ENCODE measurements at regions not wholly inside any gene's neighbourhood (a gene's known extent, or its start where the extent isn't known, plus 50 kb on each side); places are given as distances from the start of the nearest gene placed in this dataset.

DNA sequence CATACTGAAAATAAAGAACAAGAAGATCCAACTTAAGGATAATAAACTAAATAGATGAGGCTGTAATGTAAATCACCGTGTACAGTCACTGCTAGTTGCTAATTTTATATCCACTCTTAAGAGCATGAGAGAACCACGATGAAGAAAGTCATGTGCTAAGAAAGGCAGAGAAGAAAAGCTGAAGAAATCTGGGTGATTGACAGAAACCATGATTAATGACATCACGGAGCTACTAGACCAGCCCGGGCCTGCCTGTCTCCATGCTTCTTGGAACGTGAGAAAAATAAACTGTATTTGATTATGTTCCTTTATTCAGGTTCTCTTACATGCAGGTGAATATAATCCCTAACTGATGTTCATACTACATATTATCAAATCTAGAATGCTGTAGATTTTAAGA, 84.2 kb upstream of the E2F3 start:
- no peaks in the 10 kb centered on the region for H3K9me2 ChIP-seq (ENCODE audit: insufficient read depth)
- H3F3A ChIP-seq (replicated peaks; ENCODE audit: low read depth), result no peaks in the 10 kb centered on the region
- no peak for TF ChIP-seq ZNF331 (CRISPR knock-in tag; IDR thresholded peaks at IDR 0.05; ENCODE audit: low read depth)
- H3K4me2 ChIP-seq, result no peak overlapping the region
- ATAC-seq, result no peak
- Mint-ChIP-seq H3K36me3 (ENCODE audit: low read depth) (no peaks in the 10 kb centered on the region; the same call in 2 of the 3 replicates), H3K9me3 (peaks cover 8% of the 10 kb centered on the region), H3K4me1 (no peaks in the 10 kb centered on the region), H3K27me3 (ENCODE audit: insufficient read depth, low read depth, poor library complexity) (no peaks in the 10 kb centered on the region), H3K4me3 (no peak overlapping the region), H3K27ac (no peak overlapping the region)
- H3K36me3 ChIP-seq (ENCODE audit: insufficient read depth), result no peaks in the 10 kb centered on the region
- no peak overlapping the region for H3K27ac ChIP-seq (ENCODE audit: low read depth)
- no peak for DNase-seq (ENCODE audit: low spot score)
- H2AFZ ChIP-seq, result no peak overlapping the region
- H3K4me1 ChIP-seq (ENCODE audit: insufficient read depth), result no peaks in the 10 kb centered on the region
- no peaks in the 10 kb centered on the region for H3K79me2 ChIP-seq (replicated peaks; ENCODE audit: insufficient read depth)
- H3K4me3 ChIP-seq, result no peak overlapping the region
- H3K27me3 ChIP-seq (ENCODE audit: insufficient read depth), result no peaks in the 10 kb centered on the region
- H4K20me1 ChIP-seq (replicated peaks; ENCODE audit: insufficient read depth), result no peaks in the 10 kb centered on the region

GRCh38 chr6:20318851-20319387, 82.8 kb upstream of the E2F3 start:
- Histone ChIP-seq H3K9me2 (ENCODE audit: insufficient read depth) (no peaks in the 10 kb centered on the region), H3K4me3 (no peak overlapping the region), H3K4me2 (no peak overlapping the region), H3K36me3 (ENCODE audit: insufficient read depth) (no peaks in the 10 kb centered on the region), H3F3A (replicated peaks; ENCODE audit: low read depth) (no peaks in the 10 kb centered on the region), H3K27ac (ENCODE audit: low read depth) (no peak overlapping the region), H3K27me3 (ENCODE audit: insufficient read depth) (no peaks in the 10 kb centered on the region), H3K4me1 (ENCODE audit: insufficient read depth) (no peaks in the 10 kb centered on the region), H2AFZ (no peak overlapping the region), H4K20me1 (replicated peaks; ENCODE audit: insufficient read depth) (no peaks in the 10 kb centered on the region), H3K79me2 (replicated peaks; ENCODE audit: insufficient read depth) (no peaks in the 10 kb centered on the region)
- Mint-ChIP-seq H3K4me1 (no peaks in the 10 kb centered on the region), H3K27me3 (ENCODE audit: insufficient read depth, low read depth, poor library complexity) (no peaks in the 10 kb centered on the region), H3K9me3 (peaks cover 8% of the 10 kb centered on the region), H3K4me3 (no peak overlapping the region), H3K27ac (no peak overlapping the region), H3K36me3 (ENCODE audit: low read depth) (no peaks in the 10 kb centered on the region; the same call in 2 of the 3 replicates)
- TF ChIP-seq, protein P1, sequence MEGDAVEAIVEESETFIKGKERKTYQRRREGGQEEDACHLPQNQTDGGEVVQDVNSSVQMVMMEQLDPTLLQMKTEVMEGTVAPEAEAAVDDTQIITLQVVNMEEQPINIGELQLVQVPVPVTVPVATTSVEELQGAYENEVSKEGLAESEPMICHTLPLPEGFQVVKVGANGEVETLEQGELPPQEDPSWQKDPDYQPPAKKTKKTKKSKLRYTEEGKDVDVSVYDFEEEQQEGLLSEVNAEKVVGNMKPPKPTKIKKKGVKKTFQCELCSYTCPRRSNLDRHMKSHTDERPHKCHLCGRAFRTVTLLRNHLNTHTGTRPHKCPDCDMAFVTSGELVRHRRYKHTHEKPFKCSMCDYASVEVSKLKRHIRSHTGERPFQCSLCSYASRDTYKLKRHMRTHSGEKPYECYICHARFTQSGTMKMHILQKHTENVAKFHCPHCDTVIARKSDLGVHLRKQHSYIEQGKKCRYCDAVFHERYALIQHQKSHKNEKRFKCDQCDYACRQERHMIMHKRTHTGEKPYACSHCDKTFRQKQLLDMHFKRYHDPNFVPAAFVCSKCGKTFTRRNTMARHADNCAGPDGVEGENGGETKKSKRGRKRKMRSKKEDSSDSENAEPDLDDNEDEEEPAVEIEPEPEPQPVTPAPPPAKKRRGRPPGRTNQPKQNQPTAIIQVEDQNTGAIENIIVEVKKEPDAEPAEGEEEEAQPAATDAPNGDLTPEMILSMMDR (conservative IDR thresholded peaks at IDR 0.05; ENCODE audit: low read depth in 2 of 2), result no peak
- no peak for TF ChIP-seq EZH2phosphoT487 (IDR thresholded peaks at IDR 0.05; ENCODE audit: unreplicated experiment)
- no peak for TF ChIP-seq ZNF331 (CRISPR knock-in tag; IDR thresholded peaks at IDR 0.05; ENCODE audit: low read depth)
- TF ChIP-seq REST (IDR thresholded peaks at IDR 0.05; ENCODE audit: unreplicated experiment), result no peak
- no peak for TF ChIP-seq STAT1 (IDR thresholded peaks at IDR 0.05; ENCODE audit: unreplicated experiment)
- TF ChIP-seq ZNF462 (CRISPR knock-in tag; IDR thresholded peaks at IDR 0.05), result no peak
- no peak for TF ChIP-seq ZNF114 (CRISPR knock-in tag; IDR thresholded peaks at IDR 0.05)
- TF ChIP-seq, protein P2, sequence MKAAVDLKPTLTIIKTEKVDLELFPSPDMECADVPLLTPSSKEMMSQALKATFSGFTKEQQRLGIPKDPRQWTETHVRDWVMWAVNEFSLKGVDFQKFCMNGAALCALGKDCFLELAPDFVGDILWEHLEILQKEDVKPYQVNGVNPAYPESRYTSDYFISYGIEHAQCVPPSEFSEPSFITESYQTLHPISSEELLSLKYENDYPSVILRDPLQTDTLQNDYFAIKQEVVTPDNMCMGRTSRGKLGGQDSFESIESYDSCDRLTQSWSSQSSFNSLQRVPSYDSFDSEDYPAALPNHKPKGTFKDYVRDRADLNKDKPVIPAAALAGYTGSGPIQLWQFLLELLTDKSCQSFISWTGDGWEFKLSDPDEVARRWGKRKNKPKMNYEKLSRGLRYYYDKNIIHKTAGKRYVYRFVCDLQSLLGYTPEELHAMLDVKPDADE (IDR thresholded peaks at IDR 0.05), result no peak
- TF ChIP-seq NANOG (IDR thresholded peaks at IDR 0.05; ENCODE audit: borderline replicate concordance), result no peak
- ATAC-seq (no peak), DNase-seq (ENCODE audit: low spot score) (no peak)
